HG03175 (cell line): ENCODE measurements at regions not wholly inside any gene's neighbourhood (a gene's known extent, or its start where the extent isn't known, plus 50 kb on each side); places are given as distances from the start of the nearest gene placed in this dataset.
"Not testable (repeated sequence)": the region's sequence is repeated elsewhere in the genome, so short reads cannot be mapped to it uniquely, and the experiment has no call there.

Experiments used
- ATAC-seq: cut with Tn5 transposase; IDR thresholded peaks from one replicate; pipeline ENCODE4 v1.9.1; 2021; ENCODE audit warnings: mild to moderate bottlenecking, moderate library complexity; ENCODE audit not compliant: unreplicated experiment

GRCh38 chr16:73101568-73101967 is 53.6 kb upstream of the ZFHX3 start:
- no peak for ATAC-seq

- ATAC-seq, result not testable (repeated sequence)
Observed at GRCh38 chr16:73099601-73100000, 51.7 kb upstream of the ZFHX3 start.
